HG03469 (cell line): ENCODE measurements at regions not wholly inside any gene's neighbourhood (a gene's known extent, or its start where the extent isn't known, plus 50 kb on each side); places are given as distances from the start of the nearest gene placed in this dataset.

Experiments
- ATAC-seq: cut with Tn5 transposase; IDR thresholded peaks from one replicate; pipeline ENCODE4 v1.9.1; 2021; ENCODE audit warnings: mild to moderate bottlenecking, moderate library complexity, moderate number of reproducible peaks; ENCODE audit not compliant: unreplicated experiment

- ATAC-seq = no peak
Observed at GRCh38 chr15:96390986-96391385, 60.5 kb downstream of the NR2F2 start.

- ATAC-seq = no peak
Observed at GRCh38 chr15:96392380-96393208, 62.1 kb downstream of the NR2F2 start.

DNA sequence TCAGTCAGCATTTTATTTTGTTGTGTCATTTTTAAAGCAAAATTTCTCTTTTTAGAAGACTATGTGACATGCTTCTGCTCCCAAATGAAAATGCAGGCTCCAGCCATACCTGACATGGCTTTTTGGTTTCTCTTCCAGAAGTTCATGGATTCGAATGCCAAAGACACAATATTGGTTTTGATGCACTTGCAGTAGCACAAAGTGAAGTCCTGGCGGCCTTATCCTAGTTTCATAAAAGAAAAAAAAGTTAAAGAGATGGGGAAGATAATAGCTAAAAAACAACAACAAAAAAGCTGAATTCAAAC is 62.7 kb downstream of the NR2F2 start:
- ATAC-seq = no peak

GRCh38 chr15:96395687-96396086 is 65.2 kb downstream of the NR2F2 start:
- no peak for ATAC-seq

DNA sequence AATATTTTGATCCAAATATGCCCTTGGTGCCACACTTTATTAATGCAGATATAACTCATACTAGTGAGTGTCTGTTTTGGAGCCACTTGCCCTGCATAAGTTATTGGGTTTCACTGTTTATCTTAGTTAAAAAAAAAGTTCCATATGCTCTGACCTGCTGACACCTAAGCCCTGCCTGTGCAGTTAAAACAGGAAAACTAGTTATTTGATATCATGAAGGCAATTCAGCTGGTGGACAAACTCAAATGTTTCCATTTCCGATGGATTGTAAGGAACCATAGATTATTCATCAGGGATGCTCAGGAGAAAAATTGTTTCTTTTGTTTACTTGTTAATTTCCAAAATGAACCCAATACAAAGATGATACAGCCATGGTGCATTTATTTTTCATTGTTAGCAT is 68.3 kb downstream of the NR2F2 start:
- no peak for ATAC-seq

GRCh38 chr15:96402403-96402802 is 71.9 kb downstream of the NR2F2 start:
- no peak for ATAC-seq

DNA sequence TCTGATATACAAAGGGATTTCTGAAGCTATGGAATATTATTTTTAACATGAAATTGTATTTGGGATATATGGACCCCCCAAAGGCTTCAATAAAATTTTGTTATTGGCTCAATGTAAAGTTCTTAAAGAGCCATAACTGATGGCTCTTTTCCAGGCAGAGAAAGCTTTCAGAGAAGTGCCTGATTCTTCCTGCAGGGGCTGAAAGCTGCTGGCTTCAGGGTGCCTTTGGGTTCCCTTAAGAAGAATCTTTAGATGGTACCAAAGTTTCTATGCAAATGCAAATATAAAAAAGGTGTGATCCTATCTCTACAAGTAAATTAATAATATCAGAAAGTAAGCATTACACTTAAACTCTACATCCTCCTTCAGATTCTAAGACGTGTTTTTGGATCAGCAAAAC is 72.6 kb downstream of the NR2F2 start:
- ATAC-seq = no peak

- ATAC-seq = no peak
Observed at GRCh38 chr15:96403932-96404331, 73.4 kb downstream of the NR2F2 start.

GRCh38 chr15:96404560-96404959 is 74.1 kb downstream of the NR2F2 start:
- no peak for ATAC-seq

- ATAC-seq = no peak
Observed at GRCh38 chr15:96406291-96406690, 75.8 kb downstream of the NR2F2 start.

DNA sequence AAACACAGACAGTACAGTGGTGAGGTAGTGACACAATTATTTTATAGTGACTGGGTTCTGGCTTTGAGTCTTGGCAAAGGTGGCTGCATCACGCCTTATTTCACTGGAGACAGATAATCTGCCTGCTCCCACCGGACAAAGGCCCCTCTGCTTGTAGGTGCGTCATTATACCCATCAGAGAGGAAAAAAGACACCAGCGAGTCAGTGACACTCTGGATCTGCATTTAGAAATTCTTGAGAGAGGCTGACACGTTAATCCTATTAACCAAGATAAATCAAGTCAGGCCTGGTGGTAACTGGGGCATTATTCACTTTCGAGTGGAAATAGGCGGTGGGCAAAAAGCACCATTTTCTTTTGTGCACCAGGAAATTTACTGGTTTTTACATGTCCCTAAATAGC is 76.2 kb downstream of the NR2F2 start:
- no peak for ATAC-seq

DNA sequence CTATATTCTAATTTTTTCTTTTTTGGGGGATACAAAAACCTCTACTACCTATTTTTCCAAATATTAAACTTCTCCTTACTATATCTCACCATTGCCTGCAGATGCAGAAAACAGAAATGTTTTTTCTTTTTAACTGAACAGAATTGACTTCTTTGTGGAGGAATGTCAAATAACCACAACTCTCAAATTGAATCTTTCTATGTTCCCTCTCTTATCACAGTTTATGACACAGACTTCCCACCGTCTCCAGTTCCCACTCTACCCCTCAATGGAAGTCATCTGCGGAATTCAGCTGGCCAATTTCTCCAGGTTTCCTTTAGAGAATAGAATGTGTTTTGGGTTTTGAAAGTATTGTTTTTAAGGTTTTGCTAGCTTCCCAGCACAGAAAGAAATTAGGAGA is 77.0 kb downstream of the NR2F2 start:
- ATAC-seq = no peak

- ATAC-seq = no peak
Observed at GRCh38 chr15:96408591-96409183, 78.2 kb downstream of the NR2F2 start.

DNA sequence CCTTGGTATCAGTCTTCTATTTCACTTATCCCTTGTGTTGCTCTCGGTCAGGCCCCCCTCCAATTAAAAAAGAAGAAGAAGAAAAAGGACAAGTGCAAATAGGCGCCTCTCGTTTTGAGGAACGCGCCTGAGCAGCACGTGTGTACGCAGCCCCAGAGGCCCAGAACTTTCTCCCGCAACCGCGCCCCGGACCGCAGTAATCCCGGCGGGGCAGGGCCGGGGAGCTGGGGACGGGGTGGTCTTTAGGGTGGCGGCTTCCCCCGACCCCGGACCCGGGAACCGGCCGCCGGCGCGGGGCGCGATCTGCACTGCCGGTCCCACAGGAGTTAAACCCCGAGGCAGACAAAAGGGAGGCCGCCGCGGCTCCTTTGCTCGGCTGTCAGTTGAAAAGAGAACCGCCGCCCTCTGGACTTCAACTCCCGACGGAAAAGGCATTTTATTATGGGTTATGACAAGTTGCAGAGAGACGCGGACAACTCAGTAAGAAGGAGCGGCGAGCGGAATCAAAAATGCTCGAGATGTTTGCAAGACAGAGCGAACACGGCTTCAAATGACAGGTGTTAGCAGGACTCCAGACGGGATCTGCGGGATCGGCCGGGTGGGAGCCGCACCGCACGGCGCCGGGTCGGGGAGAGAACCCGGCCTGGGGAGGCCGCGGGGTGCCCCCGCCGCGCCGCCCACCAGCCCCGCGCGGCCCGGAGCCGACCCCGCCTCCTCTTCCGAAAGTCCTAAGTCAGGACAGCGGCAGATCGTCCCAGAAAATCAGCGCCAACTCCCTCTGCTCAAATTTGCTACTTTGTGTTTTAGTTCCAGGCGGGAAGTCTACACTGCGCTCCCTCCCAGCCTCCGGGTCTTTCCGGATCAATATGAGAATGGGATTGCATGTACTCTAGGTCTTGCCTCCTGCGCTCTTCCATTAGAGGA is 79.0 kb downstream of the NR2F2 start:
- no peak for ATAC-seq

DNA sequence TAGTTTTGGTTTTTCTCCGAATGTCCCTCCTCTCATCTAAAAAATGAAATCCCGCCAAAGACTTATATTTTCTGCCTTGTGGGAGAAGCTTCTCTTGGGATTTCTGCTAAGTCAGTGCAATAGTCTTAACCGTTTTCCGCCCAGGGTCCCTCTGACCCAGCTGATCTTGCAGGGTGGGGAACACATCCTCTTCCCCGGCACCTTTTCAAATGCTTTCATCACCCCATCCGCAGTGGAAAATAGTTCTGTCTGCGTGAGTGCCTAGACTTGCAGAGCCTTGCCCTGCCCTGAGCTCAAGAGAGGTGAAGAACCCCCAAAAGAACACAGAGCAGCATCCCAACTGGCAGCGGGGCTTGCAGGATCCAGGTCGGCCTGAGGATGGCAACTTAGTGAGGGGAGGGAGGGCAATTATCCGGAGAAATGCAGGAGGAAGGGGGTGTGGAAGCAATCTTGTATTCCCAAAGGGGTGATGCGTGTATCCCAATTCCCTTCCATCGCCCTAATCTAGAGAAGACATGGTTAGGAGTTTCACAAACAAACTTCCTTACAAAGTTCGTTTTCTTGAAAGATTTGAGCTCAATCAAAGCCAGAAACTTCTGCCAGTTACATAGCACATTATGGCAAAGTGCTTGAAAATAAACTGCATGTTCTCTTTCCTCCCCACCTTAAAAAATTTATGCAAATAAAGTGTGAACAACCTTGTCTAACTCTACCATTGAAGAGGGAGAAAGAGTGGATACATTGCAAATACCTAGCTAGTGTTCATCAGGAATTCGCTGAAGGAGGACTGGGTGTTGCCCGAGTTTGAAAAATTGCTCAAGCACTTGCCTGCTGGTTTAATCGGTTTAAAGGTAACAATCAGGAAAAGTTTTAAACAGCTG is 79.9 kb downstream of the NR2F2 start:
- no peak for ATAC-seq

GRCh38 chr15:96411056-96412031 is 80.8 kb downstream of the NR2F2 start:
- no peak for ATAC-seq

GRCh38 chr15:96412045-96412905 is 81.8 kb downstream of the NR2F2 start:
- no peak for ATAC-seq

DNA sequence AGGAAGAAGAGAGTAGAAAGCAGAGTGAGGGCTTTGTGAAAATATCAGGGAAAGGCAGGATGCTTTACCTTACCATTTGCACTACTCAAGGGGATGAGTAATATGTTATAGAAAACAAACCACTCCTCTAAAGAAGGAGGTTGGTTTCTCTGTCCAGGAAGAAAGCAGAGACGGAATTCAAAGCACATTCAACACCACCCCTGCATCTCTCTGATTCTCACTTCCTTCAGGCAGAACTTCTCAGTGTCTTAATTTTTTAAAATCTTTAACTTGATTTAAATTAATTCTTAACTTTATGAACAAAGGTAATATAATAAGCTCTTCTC is 82.4 kb downstream of the NR2F2 start:
- no peak for ATAC-seq

DNA sequence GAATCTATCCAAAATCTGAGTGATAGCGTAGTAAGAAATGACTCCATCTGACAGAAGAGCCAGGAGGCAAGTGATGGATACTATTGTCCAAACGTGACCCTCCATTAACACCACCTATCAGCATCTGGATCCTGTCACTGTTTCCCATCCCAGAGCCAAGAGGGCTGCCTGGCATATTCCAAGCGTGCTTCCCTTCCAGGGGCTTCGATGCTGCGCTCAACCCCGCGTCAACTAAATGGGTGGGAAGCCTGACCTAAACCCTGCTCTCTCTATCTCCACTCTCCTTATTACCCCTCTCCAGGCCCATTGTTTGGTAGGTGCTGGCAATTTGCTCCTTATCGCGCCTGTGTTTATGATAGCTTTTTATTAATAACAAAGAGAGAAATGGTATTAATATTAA is 83.2 kb downstream of the NR2F2 start:
- no peak for ATAC-seq
